ENCODE measurements at regions not wholly inside any gene's neighbourhood (a gene's known extent, or its start where the extent isn't known, plus 50 kb on each side); places are given as distances from the start of the nearest gene placed in this dataset.
"Not testable (repeated sequence)": the region's sequence is repeated elsewhere in the genome, so short reads cannot be mapped to it uniquely, and the experiment has no call there.

DNA sequence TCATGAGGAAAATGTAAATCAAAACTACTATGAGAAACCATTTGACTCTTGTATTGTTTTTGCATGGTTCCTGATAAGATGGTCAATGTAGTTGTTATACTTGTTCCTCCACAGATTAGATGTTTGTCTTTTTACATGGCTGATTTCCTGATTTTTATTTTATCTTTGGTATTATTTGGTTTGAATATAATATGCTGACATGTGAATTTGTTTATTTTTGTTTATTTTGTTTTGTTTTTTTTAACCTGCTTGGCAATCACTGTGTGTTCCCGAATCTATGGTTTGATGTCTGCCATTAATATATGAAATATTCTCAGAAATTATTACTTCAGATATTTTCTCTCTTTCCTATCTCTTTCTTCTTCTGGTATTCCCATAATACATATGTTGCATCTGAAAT is 899.5 kb upstream of the ADGRB3 start:
- no peak for DNase-seq

DNA sequence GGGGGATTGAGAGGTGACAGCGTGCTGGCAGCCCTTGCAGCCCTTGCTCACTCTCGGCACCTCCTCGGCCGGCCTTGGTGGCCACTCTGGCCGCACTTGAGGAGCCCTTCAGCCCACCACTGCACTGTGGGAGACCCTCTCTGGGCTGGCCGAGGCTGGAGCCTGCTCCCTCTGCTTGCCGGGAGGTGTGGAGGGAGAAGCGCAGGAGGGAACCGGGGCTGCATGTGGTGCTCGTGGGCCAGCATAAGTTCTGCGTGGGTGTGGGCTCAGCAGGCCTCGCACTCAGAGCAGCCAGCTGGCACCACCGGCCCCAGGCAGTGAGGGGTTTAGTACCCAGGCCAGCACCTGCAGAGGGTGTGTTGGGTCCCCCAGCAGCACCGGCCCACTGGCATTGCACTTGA is 912.2 kb upstream of the ADGRB3 start:
- DNase-seq: no peak

DNA sequence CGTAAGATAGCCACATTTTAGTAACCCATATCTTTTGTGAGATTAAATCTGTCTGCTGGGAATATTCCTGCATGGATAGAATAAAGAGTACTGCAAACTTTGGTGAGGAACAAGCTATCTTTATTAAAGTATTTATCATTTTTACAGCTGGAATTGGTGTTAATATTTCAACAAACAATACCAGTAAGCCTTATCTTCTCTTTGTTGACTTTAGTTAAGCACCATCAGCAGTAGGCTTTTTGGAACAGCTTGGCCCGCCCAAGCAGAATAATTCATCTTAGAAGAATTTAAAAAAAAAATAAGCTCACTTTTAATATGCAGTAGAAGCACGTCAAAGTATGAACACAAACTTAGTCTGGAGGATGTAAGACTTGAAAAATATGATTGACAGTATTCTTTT is 917.8 kb upstream of the ADGRB3 start:
- no peak for DNase-seq

DNA sequence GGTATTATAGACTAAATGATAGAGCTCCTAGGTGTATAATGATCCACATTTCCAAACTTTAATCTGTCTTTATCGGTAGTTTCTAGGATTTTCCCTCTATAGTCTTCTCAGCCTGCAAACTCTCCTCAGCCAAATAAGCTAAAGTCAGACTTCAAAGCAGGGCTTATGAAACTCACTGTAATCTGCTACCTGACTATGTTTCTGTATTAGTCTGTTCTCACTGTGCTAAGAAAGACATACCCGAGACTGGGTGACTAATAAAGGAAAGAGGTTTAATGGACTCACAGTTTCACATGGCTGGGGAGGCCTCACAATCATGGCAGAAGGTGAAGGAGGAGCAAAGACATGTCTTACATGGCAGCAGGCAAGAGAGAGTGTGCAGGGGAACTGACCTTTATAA is 928.7 kb upstream of the ADGRB3 start:
- no peak for DNase-seq

DNA sequence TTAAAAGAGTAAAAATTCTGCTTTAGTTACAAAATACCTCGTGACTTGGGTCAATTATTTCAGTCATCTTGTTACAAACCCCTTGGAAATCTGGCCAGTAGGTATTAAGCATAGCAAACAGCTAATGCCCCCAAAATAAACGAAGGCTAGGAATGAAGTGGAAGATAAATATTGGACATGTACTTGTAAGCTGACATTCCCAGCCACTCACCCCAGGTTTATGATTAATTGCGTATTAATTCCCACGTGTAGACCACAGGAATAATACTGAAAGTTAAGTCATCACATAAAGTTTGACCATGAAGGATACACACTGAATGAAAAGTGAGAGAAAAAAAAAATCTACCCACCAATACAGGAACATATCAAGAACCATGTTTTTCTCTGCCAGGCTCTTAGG is 936.5 kb upstream of the ADGRB3 start:
- DNase-seq: no peak

DNA sequence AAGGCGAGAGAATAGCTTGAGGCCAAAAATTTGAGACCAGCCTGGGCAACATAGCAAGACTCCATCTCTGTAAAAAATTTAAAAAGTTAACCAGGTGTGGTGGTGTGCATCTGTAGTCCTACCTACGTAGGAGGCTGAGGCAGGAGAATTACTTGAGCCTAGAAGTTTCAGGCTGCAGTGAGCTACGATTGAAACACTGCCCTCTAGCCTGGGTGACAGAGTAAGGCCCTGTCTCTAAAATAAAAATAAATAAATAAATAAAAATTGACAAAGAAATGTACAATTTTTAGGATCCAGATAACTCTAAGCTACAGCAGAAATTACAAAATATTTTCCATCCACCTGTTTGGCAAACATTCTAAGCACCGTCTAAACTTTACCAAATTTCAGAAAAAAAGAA is 941.0 kb upstream of the ADGRB3 start:
- no peak for DNase-seq

DNA sequence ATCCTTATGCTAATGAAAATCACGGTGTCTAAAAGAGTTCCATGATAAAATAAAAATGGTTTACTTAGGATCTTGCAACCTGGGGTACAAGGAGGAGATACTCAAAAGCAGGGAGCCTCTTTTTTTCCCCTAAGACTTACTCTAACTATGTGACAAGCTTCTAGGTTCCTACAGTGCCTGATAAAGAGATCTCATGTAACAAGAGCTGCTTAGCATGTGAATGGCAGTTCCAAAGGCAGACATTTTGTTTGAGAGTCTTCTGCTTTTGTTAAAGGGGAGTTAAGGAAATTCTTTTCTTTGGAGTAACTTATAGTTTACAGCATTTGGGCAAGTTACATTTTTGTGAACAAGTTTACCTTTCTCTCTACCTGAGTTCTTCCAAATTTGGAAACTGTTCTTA is 945.8 kb upstream of the ADGRB3 start:
- no peak for DNase-seq

DNA sequence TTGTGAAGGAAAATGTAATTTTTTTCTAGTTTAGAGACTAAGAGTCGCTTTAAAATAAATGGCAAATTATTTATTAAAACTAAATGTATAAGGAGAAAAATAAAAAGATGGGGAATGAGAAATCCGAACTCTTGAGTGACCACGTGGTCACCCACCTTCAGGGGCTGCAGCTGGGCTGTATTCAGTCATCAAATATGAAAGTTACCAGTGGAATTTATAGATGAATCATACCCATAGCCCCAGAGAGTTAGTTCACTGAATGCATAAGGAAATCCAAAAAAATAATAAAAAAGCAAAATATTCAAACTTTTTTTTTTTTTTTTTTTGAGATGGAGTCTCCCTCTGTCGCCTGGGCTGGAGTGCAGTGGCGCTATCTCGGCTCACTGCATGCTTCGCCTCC is 947.7 kb upstream of the ADGRB3 start:
- peak; percentile 9 for DNase-seq

DNA sequence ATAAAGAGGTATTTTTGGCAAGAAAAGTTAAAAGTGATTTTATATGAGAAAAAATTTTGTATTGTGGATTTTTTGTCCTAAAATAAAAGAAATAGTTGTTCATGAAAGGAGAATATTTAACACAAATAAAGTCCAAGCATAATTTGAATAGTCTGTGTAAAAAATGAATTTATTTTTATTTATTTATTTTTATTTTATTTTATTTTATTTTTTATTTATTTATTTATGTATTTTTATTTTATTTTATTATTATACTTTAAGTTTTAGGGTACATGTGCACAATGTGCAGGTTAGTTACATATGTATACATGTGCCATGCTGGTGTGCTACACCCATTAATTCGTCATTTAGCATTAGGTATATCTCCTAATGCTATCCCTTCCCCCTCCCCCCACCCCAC is 948.9 kb upstream of the ADGRB3 start:
- DNase-seq: not testable (repeated sequence)

DNA sequence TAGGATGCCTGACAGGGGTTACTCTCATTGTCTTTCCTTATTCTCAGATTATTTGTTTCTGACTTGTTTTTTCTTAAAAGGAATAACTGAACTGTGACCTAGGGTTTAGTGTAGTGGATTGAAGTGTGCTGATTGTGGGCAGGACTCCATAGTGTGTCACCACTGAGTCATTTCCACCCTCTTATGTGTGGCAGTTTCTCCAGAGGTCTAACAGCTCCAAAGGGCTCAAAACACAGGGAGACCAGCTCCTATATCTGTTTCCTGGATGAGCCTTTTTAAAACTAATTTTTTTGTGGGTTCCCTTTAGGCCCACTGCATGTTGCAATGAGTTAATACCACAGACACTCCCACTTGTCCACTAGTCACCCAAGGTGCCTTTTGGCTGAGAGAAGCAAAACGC is 951.1 kb upstream of the ADGRB3 start:
- DNase-seq: peak; percentile 58

DNA sequence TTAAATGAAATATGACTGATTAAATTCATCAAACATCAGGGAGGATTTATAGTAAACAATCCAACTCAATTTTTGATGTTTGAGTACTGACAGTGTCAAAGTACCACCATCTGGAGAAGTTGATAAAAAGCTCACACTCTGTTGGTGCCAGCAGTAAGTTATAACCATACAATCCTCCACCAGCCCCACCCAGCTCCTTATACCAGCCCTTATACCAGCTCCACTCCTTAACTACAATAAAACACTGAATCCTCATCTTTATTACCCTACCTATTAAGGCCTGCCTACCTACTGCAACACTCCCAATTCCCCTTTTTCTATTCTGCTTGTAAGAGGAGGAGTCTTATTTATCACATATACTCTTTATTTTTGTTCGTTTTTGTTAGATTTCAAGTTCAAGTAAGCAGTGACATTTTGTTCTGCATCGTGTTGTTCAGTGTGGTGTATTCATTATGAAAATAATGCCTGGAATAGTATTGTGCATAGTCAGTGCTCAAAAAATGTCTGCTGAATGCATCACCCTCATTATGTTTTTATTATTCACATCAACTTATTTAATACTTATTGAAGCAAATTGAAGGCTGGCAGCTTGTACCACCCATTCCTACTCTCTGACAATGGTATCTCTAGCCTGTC is 954.7 kb upstream of the ADGRB3 start:
- DNase-seq: peak; percentile 14

DNA sequence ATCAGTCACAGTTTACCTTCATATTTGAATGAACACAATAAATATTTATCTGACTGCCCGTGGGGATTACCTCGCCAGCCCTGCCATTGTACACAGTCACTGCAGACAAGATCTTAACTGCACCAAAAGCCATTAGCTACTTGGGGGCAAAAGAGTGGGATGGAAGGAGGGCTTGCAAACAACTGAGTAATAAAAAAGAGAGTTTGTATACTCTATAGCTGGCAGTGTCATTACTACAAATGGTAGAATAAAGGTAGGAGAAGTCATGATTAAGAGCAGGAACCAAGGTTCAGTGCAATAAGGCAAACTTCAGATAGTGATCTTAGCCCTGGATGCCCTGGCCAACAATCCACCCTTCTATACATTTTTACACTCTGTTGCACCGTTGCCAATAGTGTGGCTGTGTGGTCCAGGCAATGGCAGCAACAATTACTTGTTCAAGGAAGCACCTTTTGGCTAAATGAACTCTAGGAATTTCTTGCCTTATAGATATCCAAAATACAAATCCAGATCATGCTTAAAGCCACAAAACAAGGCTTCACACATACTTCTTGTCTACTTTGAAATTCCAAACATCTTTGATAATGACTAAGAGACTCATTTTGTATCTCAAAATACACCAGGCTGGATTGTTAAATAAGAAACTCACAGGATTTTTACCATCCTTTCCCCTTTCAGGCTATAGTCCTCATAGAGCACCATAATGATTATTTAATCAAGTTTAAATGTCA is 955.4 kb upstream of the ADGRB3 start:
- DNase-seq: peak; percentile 13

DNA sequence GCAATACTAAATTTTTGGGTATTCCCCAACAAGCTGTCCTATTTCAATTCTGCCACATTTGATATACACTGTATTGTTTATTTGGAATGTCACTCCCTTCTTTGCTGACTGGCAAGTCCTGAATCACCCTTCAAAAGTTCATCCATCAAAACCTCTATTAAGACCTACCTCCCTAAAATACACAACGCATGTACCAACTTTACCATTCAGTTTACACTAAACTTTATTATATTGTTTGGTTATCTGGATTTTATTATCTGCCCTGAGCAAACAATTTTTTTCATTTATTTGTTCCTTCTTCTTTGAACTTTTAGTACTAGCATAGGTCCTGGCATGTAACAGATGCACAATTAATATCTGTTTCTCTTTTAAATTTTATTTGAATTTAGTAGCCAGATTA is 958.2 kb upstream of the ADGRB3 start:
- DNase-seq: no peak

DNA sequence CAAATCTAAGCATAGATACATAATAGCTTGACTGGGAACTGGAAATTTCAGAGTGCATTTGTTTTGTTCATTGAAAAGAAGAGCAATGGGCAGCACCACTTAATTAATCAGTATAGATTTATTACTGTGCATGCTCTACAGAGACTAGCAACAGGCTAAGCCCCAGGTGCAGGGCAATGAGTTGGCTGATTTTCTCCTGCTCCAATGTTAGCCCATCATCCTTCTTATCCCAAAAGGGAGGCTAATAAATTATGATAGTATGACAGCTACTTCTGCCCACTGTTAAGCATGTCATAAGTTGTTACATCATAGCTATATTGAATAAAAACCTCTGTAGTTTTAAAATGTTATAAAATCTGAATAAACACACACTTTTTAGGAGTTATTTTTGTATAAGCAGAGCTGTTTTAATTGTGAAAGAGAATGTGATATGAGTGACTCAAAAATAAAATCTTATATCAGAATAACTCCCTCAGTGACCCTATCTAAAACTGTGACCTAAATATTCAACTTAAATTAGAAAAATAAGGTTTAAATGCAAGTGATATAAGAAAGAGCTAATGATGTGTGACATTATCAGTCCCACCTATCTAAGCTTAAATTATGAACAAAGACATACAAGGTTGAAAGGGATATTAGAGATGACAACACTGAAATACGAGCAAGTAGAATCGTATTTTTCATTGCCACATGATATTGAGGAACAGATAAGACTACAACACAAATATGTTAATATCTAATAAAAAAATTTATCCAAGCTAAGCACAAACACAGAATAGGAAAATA is 967.3 kb upstream of the ADGRB3 start:
- no peak for DNase-seq

DNA sequence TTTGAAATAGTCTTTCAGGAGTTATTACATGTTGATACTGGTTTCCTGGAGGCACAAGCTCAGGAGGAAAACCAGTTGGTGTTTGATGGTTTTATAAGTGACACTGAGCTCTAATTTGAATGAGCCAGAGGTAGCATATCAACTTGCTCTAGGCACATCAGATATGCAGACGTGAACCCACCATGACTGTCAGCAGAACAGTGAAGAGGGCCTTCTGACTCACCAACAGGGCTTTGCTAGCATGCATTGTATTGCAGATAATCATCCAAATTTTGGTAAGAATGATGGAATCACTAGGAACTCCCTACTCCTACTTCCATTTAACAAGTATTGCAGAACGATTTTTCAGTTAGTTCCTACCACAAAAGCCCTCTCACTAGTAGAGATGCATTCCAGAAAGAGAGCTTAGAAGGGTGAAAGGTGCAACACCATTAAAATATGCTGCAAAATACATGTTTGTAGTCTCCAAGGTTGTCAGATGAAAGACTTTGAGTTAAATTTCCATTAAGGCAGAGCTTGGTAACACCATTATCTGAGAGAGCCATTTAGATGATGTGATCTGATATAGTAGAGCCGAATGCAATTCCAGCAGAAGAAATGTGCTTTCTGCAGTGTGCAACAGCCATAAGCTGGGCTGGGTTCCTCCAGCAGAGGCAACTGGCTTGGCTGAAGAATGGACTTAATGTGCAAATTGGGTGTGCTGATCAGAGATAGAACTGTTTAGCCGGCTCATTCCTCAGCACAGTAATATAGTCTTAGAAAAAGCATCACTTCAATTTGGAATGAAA is 968.7 kb upstream of the ADGRB3 start:
- no peak for DNase-seq

DNA sequence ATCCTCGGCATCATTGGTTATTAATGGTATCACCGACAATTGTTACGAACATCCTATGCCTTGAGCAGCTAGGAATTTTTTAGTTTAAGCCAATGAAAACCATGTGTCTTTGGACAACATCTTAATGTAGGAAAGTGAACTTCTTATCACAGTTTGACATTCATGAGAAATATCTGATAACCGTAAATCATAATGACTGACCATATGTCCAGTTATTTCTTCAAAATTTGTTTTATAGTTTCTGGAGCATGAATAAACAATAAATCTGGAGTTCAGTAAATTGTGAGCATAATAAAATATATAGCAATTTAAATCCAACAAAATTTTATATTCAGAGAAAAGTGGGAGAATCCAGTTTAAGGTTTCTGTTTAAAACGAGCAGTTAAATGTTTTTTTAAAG is 970.1 kb upstream of the ADGRB3 start:
- DNase-seq: no peak

DNA sequence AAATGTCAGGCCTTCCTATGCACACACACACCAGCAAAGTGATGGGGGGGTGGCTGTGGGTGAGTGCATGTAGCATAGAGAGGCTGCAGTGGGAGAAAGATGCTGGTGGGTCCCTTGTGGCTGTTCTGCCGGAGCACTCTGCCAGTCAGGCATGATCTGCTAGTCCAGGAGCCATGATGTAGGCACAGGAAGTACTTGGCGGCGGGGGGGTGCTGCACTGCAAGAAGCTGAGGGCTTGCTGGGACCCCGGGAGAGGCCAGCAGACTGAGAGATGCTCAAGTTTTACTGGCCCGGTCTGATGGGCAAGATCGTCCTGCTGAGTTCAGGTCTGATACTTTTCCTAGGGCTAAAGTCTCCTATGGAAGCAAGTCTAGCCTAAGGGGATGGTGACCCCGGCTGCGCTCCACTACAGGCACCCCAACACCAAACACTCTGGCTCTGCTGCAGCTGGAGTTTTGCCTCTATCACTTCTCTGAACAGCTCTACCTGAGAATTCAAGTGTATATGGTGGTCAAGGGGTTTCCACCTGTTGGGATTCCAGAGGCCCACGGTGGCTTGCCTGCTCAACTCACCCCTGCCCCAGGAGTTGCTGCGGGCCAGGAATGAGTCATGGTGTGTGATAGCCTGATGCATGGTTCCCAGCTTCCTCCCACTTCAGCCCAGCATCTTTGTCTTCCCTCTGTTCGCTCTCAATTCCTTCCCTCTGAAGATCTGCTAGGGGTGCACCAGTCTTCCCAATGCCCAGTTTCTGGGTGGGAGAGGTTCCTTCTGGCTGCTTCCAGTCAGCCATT is 971.8 kb upstream of the ADGRB3 start:
- DNase-seq: no peak

DNA sequence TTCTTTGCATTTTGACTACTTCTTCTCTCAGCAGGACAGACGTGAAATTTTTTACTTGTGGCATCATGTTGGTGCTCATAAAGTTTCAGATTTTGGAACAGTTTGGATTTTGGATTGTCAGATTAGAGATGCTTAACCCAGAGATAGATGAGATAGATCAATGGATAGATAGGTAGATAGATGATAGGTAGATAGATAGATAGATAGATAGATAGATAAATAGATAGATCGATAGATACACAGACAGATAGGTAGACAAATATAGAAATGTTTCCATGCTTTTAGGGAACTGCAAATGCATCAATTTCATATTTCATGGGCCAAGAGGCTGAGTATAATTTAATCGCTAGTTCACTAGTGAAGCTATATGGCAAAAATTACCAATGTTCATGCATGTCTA is 981.5 kb upstream of the ADGRB3 start:
- no peak for DNase-seq

DNA sequence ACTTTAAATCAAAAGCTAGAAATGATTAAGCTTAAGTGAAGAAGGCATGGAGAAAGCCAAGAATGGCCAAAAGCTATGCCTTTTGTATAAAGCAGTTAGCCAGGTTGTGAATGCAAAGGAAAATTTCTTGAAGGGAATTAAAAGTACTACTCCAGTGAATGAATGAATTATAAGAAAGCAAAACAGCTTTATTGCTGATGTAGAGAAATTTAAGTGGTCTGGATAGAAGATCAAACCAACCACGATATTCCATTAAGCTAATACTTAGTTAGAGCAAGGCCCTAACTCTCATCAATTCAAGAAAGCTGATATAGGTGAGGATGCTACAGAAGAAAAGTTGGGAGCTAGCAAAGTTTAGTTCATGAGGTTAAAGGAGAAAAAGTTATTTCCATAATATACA is 988.5 kb upstream of the ADGRB3 start:
- DNase-seq: no peak

DNA sequence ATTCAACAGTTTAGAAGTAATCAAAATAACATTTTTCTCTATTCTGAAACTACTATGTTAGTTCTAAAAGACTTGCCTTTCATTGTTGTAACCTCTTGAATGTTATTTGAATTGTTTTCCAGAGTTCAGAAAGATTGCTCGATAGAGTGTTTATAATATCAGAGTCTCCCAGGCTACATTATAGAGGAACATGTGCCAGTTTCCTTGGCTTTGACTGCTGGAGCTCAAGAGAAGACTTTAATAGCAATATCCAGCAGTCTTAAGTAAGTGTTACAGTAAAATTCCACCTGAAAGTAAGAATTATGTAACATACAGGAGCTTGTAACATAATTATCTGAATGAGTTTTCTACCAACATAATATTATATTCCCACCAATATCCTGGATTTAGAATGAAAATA is 991.8 kb upstream of the ADGRB3 start:
- no peak for DNase-seq

DNA sequence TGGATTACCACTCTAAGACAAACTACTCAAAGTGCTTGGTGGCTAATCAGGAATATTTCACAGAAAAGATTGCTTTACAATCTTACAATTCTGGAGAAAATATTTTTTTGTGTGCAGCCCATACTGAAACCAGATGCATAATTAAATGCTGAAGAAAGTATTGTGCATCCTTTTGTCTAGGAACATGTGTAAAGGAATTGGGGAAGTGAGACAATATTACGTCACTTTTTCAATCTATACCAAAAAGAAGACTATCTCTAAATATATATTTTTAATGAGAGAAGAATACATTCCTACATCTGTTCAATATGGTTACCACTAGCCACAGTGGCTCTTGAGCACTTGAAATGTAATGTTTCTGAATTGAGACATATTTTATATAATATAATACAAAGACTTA is 992.5 kb upstream of the ADGRB3 start:
- DNase-seq: no peak

DNA sequence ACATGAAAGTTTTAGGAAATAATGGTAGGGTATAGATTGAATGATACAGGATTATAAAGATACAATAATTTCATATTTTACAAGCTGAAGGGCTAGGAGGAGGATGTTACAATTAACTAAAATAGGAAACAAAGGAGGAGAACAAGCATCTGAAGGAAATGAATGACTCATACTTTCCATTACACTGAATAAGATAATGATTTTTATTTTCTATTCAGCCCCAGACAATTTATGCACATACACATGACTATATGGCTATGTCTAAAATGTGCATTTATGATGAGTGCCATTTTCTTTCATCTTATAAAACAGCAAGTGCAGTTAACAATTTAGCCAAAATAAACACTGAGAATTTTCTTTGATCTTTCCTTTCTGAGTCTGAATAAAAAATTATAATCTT is 994.6 kb upstream of the ADGRB3 start:
- DNase-seq: peak; percentile 16

DNA sequence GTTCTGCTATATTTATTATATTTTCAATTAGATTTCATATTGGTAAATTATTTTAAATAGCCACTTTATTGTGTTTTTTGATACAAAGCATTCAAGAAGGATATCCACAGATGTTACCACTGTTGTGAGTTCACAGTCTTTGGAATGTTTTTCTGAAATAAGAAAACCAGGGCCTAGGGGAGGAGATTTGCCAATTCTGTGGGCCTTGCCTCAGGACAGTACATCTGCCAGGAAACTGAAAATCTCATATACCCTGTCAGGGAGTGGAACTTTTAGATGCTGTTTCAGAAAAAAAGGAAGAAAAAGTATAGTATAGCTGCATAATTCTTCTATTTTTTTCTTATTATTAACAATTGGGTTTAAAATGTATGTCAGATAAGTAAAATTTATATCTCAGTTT is 995.9 kb upstream of the ADGRB3 start:
- no peak for DNase-seq
